Peyer's patch (tissue), 4 donors: ENCODE measurements at regions not wholly inside any gene's neighbourhood (a gene's known extent, or its start where the extent isn't known, plus 50 kb on each side); places are given as distances from the start of the nearest gene placed in this dataset.

Source experiments
- POLR2A ChIP-seq, 2 donors: fragments of 450-650 bp; IDR thresholded peaks; one replicate each; pipeline ENCODE4 v1.5.1; 2017; ENCODE audit warnings: antibody characterized with exemption in 2 of 2, mild to moderate bottlenecking in 2 of 2, moderate library complexity in 2 of 2
- TF ChIP-seq, protein P1 (sequence below), 6 experiments: fragments of 450-650 bp in 4 of 6; fragments of 200-600 bp in 2 of 6; sonication (generic) in 1 of 6; IDR thresholded peaks; one replicate each; pipeline ENCODE4 v1.5.1; 2017 to 2019; ENCODE audit warnings: antibody characterized with exemption in 6 of 6, mild to moderate bottlenecking in 3 of 6, moderate library complexity in 1 of 6

DNA sequence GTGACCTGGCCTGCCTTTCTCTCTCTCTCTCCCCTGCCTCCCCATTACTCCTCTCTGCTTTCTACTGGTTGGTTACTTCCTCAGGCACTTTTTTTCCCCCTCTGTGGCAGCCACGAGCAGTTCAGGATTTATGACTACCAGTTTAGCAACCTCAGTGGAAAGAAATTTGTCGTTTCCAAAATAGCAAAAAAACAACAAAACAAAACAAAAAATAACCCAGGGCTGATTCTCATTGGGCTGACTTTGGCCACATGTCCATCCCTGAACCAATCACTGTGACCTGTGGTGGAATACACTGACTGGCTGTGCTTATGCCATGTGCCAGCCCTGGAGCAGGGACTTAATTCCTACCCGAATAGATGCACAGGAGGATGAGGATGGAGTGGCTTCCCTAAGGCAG lies 137.4 kb downstream of the TFAP2C start:
- TF ChIP-seq, protein P1, sequence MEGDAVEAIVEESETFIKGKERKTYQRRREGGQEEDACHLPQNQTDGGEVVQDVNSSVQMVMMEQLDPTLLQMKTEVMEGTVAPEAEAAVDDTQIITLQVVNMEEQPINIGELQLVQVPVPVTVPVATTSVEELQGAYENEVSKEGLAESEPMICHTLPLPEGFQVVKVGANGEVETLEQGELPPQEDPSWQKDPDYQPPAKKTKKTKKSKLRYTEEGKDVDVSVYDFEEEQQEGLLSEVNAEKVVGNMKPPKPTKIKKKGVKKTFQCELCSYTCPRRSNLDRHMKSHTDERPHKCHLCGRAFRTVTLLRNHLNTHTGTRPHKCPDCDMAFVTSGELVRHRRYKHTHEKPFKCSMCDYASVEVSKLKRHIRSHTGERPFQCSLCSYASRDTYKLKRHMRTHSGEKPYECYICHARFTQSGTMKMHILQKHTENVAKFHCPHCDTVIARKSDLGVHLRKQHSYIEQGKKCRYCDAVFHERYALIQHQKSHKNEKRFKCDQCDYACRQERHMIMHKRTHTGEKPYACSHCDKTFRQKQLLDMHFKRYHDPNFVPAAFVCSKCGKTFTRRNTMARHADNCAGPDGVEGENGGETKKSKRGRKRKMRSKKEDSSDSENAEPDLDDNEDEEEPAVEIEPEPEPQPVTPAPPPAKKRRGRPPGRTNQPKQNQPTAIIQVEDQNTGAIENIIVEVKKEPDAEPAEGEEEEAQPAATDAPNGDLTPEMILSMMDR (IDR thresholded peaks at IDR 0.05) = no peak
- no peak for TF ChIP-seq POLR2A (IDR thresholded peaks at IDR 0.05)
